ENCODE measurements at regions not wholly inside any gene's neighbourhood (a gene's known extent, or its start where the extent isn't known, plus 50 kb on each side); places are given as distances from the start of the nearest gene placed in this dataset.

GRCh38 chr15:26394801-26395200, 378.1 kb downstream of the GABRB3 start:
- DNase-seq, result no peak
- WGBS, 2 donors, result 50% methylated on average over 8 of the region's 8 CpGs
- Histone ChIP-seq H3K27ac (ENCODE audit: low read depth in 1 of 2, low read length in 1 of 2) (no peak overlapping the region), H3K36me3 (ENCODE audit: control insufficient read depth in 4 of 4, insufficient read depth in 4 of 4, low read length in 4 of 4) (no peaks in the 10 kb centered on the region), H3K9ac (ENCODE audit: insufficient read depth in 1 of 2, low read length in 2 of 2) (no peak overlapping the region), H3K9me3 (ENCODE audit: control insufficient read depth in 4 of 4, insufficient read depth in 3 of 4, low read length in 3 of 4) (no peaks in the 10 kb centered on the region), H3K4me1 (ENCODE audit: control insufficient read depth in 5 of 5, insufficient read depth in 5 of 5, low read length in 5 of 5) (no peaks in the 10 kb centered on the region), H3K4me3 (no peak overlapping the region), H3K27me3 (ENCODE audit: control insufficient read depth in 3 of 3, insufficient read depth in 3 of 3, low read length in 2 of 3) (no peaks in the 10 kb centered on the region)
- TF ChIP-seq CTCF (IDR thresholded peaks at IDR 0.05; ENCODE audit: control extremely low read depth, extremely low read depth), result no peak
- no peak for ATAC-seq (ENCODE audit: insufficient read depth, low FRiP score)

GRCh38 chr15:26392956-26393355, 379.9 kb downstream of the GABRB3 start:
- no peaks in the 10 kb centered on the region for H3K36me3 ChIP-seq (ENCODE audit: control insufficient read depth in 4 of 4, insufficient read depth in 4 of 4, low read length in 4 of 4)
- H3K27me3 ChIP-seq (ENCODE audit: control insufficient read depth in 3 of 3, insufficient read depth in 3 of 3, low read length in 2 of 3), result no peaks in the 10 kb centered on the region
- H3K4me3 ChIP-seq, result no peak overlapping the region
- no peak overlapping the region for H3K27ac ChIP-seq (ENCODE audit: low read depth in 1 of 2, low read length in 1 of 2)
- DNase-seq (no peak), ATAC-seq (ENCODE audit: insufficient read depth, low FRiP score) (no peak)
- WGBS, 2 donors, result 85 to 95% methylated on average over 2 of the region's 2 CpGs
- no peak for TF ChIP-seq CTCF (IDR thresholded peaks at IDR 0.05; ENCODE audit: control extremely low read depth, extremely low read depth)
- peaks cover 0 to 4% (median 0%) of the 10 kb centered on the region in 4 donors for H3K9me3 ChIP-seq (ENCODE audit: control insufficient read depth in 4 of 4, insufficient read depth in 3 of 4, low read length in 3 of 4)
- no peaks in the 10 kb centered on the region for H3K4me1 ChIP-seq (ENCODE audit: control insufficient read depth in 5 of 5, insufficient read depth in 5 of 5, low read length in 5 of 5)
- H3K9ac ChIP-seq (ENCODE audit: insufficient read depth in 1 of 2, low read length in 2 of 2), result no peak overlapping the region

GRCh38 chr15:26391567-26392194, 381.2 kb downstream of the GABRB3 start:
- Histone ChIP-seq H3K4me1 (ENCODE audit: control insufficient read depth in 5 of 5, insufficient read depth in 5 of 5, low read length in 5 of 5) (no peaks in the 10 kb centered on the region), H3K9ac (ENCODE audit: insufficient read depth in 1 of 2, low read length in 2 of 2) (no peak overlapping the region), H3K4me3 (no peak overlapping the region), H3K36me3 (ENCODE audit: control insufficient read depth in 4 of 4, insufficient read depth in 4 of 4, low read length in 4 of 4) (no peaks in the 10 kb centered on the region), H3K9me3 (ENCODE audit: control insufficient read depth in 4 of 4, insufficient read depth in 3 of 4, low read length in 3 of 4) (peaks cover 0 to 4% (median 0%) of the 10 kb centered on the region in 4 donors), H3K27me3 (ENCODE audit: control insufficient read depth in 3 of 3, insufficient read depth in 3 of 3, low read length in 2 of 3) (no peaks in the 10 kb centered on the region), H3K27ac (ENCODE audit: low read depth in 1 of 2, low read length in 1 of 2) (no peak overlapping the region)
- no peak for DNase-seq
- ATAC-seq (ENCODE audit: insufficient read depth, low FRiP score), result no peak
- TF ChIP-seq CTCF (IDR thresholded peaks at IDR 0.05; ENCODE audit: control extremely low read depth, extremely low read depth), result no peak
- 55 to 76% methylated on average over 5 of the region's 5 CpGs for WGBS, 2 donors

Measured in lung (tissue), 11 donors.